Left renal pelvis (tissue), 4 donors: ENCODE measurements at regions not wholly inside any gene's neighbourhood (a gene's known extent, or its start where the extent isn't known, plus 50 kb on each side); places are given as distances from the start of the nearest gene placed in this dataset.

Experiments
- DNase-seq, 4 donors: peaks; one replicate each; pipeline ENCODE4 v3.0.0-alpha.2; 2013; ENCODE audit warnings: low read depth in 4 of 4, low spot score in 3 of 4

- DNase-seq: no peak
Observed at GRCh38 chr6:54706844-54707605, 139.5 kb upstream of the FAM83B start.

GRCh38 chr6:54710456-54710855, 136.1 kb upstream of the FAM83B start:
- DNase-seq: no peak

- DNase-seq: no peak
Observed at GRCh38 chr6:54716010-54716409, 130.6 kb upstream of the FAM83B start.

GRCh38 chr6:54716877-54717276, 129.7 kb upstream of the FAM83B start:
- no peak for DNase-seq

GRCh38 chr6:54717849-54718455, 128.6 kb upstream of the FAM83B start:
- peak in 2 of 4 donors; percentile 43 to 47 for DNase-seq

- DNase-seq: no peak
Observed at GRCh38 chr6:54718541-54719023, 128.0 kb upstream of the FAM83B start.

- no peak for DNase-seq
Observed at GRCh38 chr6:54719131-54719530, 127.4 kb upstream of the FAM83B start.

- no peak for DNase-seq
Observed at GRCh38 chr6:54719633-54720032, 126.9 kb upstream of the FAM83B start.

- no peak for DNase-seq
Observed at GRCh38 chr6:54722328-54722727, 124.2 kb upstream of the FAM83B start.

- no peak for DNase-seq
Observed at GRCh38 chr6:54729716-54730115, 116.9 kb upstream of the FAM83B start.

- no peak for DNase-seq
Observed at GRCh38 chr6:54730767-54731630, 115.6 kb upstream of the FAM83B start.

- no peak for DNase-seq
Observed at GRCh38 chr6:54737247-54737646, 109.3 kb upstream of the FAM83B start.

GRCh38 chr6:54747955-54748354, 98.6 kb upstream of the FAM83B start:
- no peak for DNase-seq

- DNase-seq: no peak
Observed at GRCh38 chr6:54754406-54754805, 92.2 kb upstream of the FAM83B start.

GRCh38 chr6:54758340-54758739, 88.2 kb upstream of the FAM83B start:
- DNase-seq: no peak

- DNase-seq: no peak
Observed at GRCh38 chr6:54768494-54768893, 78.1 kb upstream of the FAM83B start.

- no peak for DNase-seq
Observed at GRCh38 chr6:54770328-54770727, 76.2 kb upstream of the FAM83B start.

GRCh38 chr6:54771968-54772367, 74.6 kb upstream of the FAM83B start:
- DNase-seq: no peak

- DNase-seq: no peak
Observed at GRCh38 chr6:54772610-54773009, 74.0 kb upstream of the FAM83B start.

GRCh38 chr6:54775576-54775975, 71.0 kb upstream of the FAM83B start:
- DNase-seq: no peak

GRCh38 chr6:54776891-54777290, 69.7 kb upstream of the FAM83B start:
- no peak for DNase-seq
